SKM-1 treated with dmso at 0.1 percent for 144 hours (cell line): ENCODE measurements at regions not wholly inside any gene's neighbourhood (a gene's known extent, or its start where the extent isn't known, plus 50 kb on each side); places are given as distances from the start of the nearest gene placed in this dataset.

Experiments
- DNase-seq: peaks from one replicate; lab custom pipeline; 2025; ENCODE audit not compliant: unreplicated experiment; lab: John Stamatoyannopoulos, UW

DNA sequence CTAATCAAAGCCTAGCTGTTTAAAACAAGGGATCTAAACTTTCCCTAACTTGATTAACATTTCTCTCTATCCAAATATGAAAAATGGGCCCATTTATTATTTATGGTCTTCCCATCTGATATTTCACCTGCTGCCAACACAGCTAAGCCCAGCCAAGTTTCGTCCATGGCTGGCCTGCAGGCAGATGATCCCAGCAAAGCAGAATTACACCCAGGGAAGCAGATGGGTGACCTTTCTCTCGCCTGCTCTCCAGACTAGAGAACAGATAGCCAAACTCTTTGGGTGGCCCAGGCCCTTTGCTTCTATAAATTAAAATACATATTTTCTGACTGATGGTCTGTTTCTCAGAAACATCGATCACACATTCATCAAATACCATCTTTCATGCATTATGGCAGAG is 1038.8 kb downstream of the AGBL1 start:
- no peak for DNase-seq

- DNase-seq, result no peak
Measured at GRCh38 chr15:87115795-87116194, 1036.1 kb downstream of the AGBL1 start.

DNA sequence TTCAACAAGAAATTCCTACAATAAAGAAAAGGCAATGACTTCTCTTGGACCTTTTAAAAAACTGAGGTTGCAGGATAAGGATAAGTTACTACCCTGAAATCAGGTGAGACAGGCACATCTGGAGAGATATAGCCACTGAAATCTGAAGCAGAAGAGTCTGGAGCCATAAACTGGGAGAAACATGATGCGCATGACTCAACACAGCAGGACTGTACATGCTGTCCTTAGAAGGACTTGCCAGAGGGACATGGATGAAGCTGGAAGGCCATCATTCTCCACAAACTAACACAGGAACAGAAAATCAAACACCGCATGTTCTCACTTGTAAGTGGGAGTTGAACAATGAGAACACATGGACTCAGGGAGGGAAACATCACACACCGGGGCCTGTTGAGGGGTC is 1020.2 kb downstream of the AGBL1 start:
- DNase-seq, result no peak

- DNase-seq, result no peak
Measured at GRCh38 chr15:87089551-87089950, 1009.9 kb downstream of the AGBL1 start.

GRCh38 chr15:87083201-87083600 is 1003.5 kb downstream of the AGBL1 start:
- DNase-seq, result no peak

GRCh38 chr15:87082581-87082980 is 1002.9 kb downstream of the AGBL1 start:
- no peak for DNase-seq

GRCh38 chr15:87080547-87080946 is 1000.9 kb downstream of the AGBL1 start:
- DNase-seq, result no peak
